ENCODE measurements at regions not wholly inside any gene's neighbourhood (a gene's known extent, or its start where the extent isn't known, plus 50 kb on each side); places are given as distances from the start of the nearest gene placed in this dataset.
"Not testable (repeated sequence)": the region's sequence is repeated elsewhere in the genome, so short reads cannot be mapped to it uniquely, and the experiment has no call there.

DNA sequence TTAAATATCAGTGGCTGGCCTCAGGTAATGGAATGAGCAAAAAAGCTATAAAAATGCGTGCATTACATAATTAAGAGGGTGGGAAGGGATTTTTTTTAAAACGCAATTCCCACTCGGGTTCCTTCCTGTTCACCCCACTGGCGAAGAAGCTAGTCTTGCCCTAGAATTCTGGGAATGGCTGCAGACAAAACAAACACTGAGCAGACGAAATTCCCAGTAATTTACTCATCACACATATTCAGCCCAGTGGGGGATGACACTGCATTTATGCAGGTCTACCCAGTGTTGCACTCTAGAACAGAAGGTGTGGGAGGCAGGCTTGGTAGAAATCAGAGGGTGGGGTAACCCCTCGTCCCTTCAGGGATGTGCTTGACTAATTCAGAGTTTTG is 2695.0 kb upstream of the DEFB115 start:
- Histone ChIP-seq H2BK5ac (ENCODE audit: low read depth, low read length, poor library complexity, severe bottlenecking) (no peak overlapping the region), H3K27me3 (ENCODE audit: control insufficient read depth in 1 of 2, insufficient read depth in 1 of 2, low read length in 2 of 2) (no peaks in the 10 kb centered on the region), H2AK5ac (ENCODE audit: low read length, severe bottlenecking) (no peak overlapping the region), H4K8ac (ENCODE audit: low read length) (no peak overlapping the region), H2BK15ac (ENCODE audit: low read depth, poor library complexity, severe bottlenecking) (no peak overlapping the region), H3K4me1 (ENCODE audit: control insufficient read depth, insufficient read depth, low read depth, low read length) (no peaks in the 10 kb centered on the region), H3K36me3 (ENCODE audit: control insufficient read depth in 1 of 2, insufficient read depth in 2 of 2, low read depth in 1 of 2, low read length in 2 of 2) (peaks cover 0 to 13% of the 10 kb centered on the region in 2 experiments), H3K27ac (ENCODE audit: low read length, poor library complexity, severe bottlenecking) (peak overlapping the region; percentile 82), H4K91ac (ENCODE audit: low read length) (no peak overlapping the region), H2AFZ (ENCODE audit: low read depth, low read length) (no peak overlapping the region), H3K23ac (ENCODE audit: low read length in 2 of 2) (no peak overlapping the region), H3K4me2 (ENCODE audit: low read length, poor library complexity, severe bottlenecking) (no peak overlapping the region), H3K9ac (ENCODE audit: low read length) (peak overlapping the region; percentile 44), H2BK120ac (ENCODE audit: low read depth, low read length) (no peak overlapping the region), H3K79me1 (replicated peaks; ENCODE audit: low read length, poor library complexity, severe bottlenecking) (no peaks in the 10 kb centered on the region), H2BK12ac (ENCODE audit: low read length in 2 of 2) (no peak overlapping the region), H3K4ac (ENCODE audit: low read depth in 1 of 2, low read length in 2 of 2) (no peak overlapping the region), H3K9me3 (ENCODE audit: control insufficient read depth, low read length) (peaks cover 3% of the 10 kb centered on the region), H3K18ac (ENCODE audit: low read depth in 1 of 2, low read length in 2 of 2) (no peak overlapping the region), H3K4me3 (ENCODE audit: insufficient read depth in 1 of 2, low read depth in 1 of 2, low read length in 2 of 2) (no peak overlapping the region), H3K14ac (ENCODE audit: low read length in 2 of 2) (no peak overlapping the region)
- DNase-seq, result peak; percentile 80
- WGBS, result 52% methylated on average over 5 of the region's 6 CpGs

DNA sequence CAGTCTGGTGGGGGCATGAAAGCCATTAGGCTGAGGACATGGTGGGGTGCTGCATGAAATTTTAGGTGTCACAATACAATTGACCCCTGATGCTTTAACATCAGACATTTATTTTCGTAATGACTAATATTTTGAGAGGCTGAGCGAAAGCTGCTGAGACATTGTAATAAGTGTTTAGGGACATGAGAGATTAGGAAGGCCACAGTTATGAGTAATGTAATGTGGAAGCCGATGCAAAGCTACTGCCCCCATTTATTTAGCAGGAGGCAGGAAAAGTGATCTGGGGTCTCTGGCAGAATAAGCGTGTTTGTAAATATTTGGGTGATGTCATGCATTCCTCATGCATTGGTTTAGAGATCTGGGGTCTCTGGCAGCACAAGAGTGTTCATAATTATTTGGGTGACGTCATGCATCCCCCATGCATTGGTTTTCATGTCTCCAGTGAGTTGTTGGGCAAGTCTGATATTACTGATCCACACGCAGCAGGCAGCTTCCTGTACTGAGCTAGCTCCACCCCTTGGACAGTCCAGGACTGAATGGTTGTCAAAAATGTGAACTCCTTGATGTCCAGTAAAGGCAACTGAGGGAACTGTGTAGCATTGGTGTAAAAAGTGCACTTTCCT is 2694.5 kb upstream of the DEFB115 start:
- not testable (repeated sequence) for H3K27me3 ChIP-seq (ENCODE audit: control insufficient read depth in 1 of 2, insufficient read depth in 1 of 2, low read length in 2 of 2); H2BK12ac ChIP-seq (ENCODE audit: low read length in 2 of 2); H2BK120ac ChIP-seq (ENCODE audit: low read depth, low read length); H3K79me1 ChIP-seq (replicated peaks; ENCODE audit: low read length, poor library complexity, severe bottlenecking); H3K9me3 ChIP-seq (ENCODE audit: control insufficient read depth, low read length); H3K4me1 ChIP-seq (ENCODE audit: control insufficient read depth, insufficient read depth, low read depth, low read length); H3K4me2 ChIP-seq (ENCODE audit: low read length, poor library complexity, severe bottlenecking); H4K8ac ChIP-seq (ENCODE audit: low read length); H3K4ac ChIP-seq (ENCODE audit: low read depth in 1 of 2, low read length in 2 of 2); H3K23ac ChIP-seq (ENCODE audit: low read length in 2 of 2); H2BK5ac ChIP-seq (ENCODE audit: low read depth, low read length, poor library complexity, severe bottlenecking); H2BK15ac ChIP-seq (ENCODE audit: low read depth, poor library complexity, severe bottlenecking); H2AK5ac ChIP-seq (ENCODE audit: low read length, severe bottlenecking); H4K91ac ChIP-seq (ENCODE audit: low read length); H3K4me3 ChIP-seq (ENCODE audit: insufficient read depth in 1 of 2, low read depth in 1 of 2, low read length in 2 of 2); H2AFZ ChIP-seq (ENCODE audit: low read depth, low read length); H3K18ac ChIP-seq (ENCODE audit: low read depth in 1 of 2, low read length in 2 of 2); H3K14ac ChIP-seq (ENCODE audit: low read length in 2 of 2)
- DNase-seq, result peak; percentile 80
- peak overlapping the region; percentile 44 for H3K9ac ChIP-seq (ENCODE audit: low read length)
- peaks cover 0 to 13% of the 10 kb centered on the region in 2 experiments for H3K36me3 ChIP-seq (ENCODE audit: control insufficient read depth in 1 of 2, insufficient read depth in 2 of 2, low read depth in 1 of 2, low read length in 2 of 2)
- WGBS, result 50% methylated on average over 6 of the region's 6 CpGs
- H3K27ac ChIP-seq (ENCODE audit: low read length, poor library complexity, severe bottlenecking), result peak overlapping the region; percentile 82

GRCh38 chr20:28564024-28564423 is 2693.4 kb upstream of the DEFB115 start:
- not testable (repeated sequence) for H3K4me2 ChIP-seq (ENCODE audit: low read length, poor library complexity, severe bottlenecking); H3K27ac ChIP-seq (ENCODE audit: low read length, poor library complexity, severe bottlenecking); H3K27me3 ChIP-seq (ENCODE audit: control insufficient read depth in 1 of 2, insufficient read depth in 1 of 2, low read length in 2 of 2); H3K18ac ChIP-seq (ENCODE audit: low read depth in 1 of 2, low read length in 2 of 2); H2AK5ac ChIP-seq (ENCODE audit: low read length, severe bottlenecking); H3K9me3 ChIP-seq (ENCODE audit: control insufficient read depth, low read length); H3K79me1 ChIP-seq (replicated peaks; ENCODE audit: low read length, poor library complexity, severe bottlenecking); H2BK120ac ChIP-seq (ENCODE audit: low read depth, low read length); H2BK15ac ChIP-seq (ENCODE audit: low read depth, poor library complexity, severe bottlenecking); DNase-seq; H4K91ac ChIP-seq (ENCODE audit: low read length); H3K14ac ChIP-seq (ENCODE audit: low read length in 2 of 2); H2AFZ ChIP-seq (ENCODE audit: low read depth, low read length); H3K9ac ChIP-seq (ENCODE audit: low read length); H2BK12ac ChIP-seq (ENCODE audit: low read length in 2 of 2); H3K4ac ChIP-seq (ENCODE audit: low read depth in 1 of 2, low read length in 2 of 2); H3K4me3 ChIP-seq (ENCODE audit: insufficient read depth in 1 of 2, low read depth in 1 of 2, low read length in 2 of 2); H3K23ac ChIP-seq (ENCODE audit: low read length in 2 of 2); H4K8ac ChIP-seq (ENCODE audit: low read length); H2BK5ac ChIP-seq (ENCODE audit: low read depth, low read length, poor library complexity, severe bottlenecking); H3K4me1 ChIP-seq (ENCODE audit: control insufficient read depth, insufficient read depth, low read depth, low read length)
- WGBS, result 46% methylated on average over 4 of the region's 4 CpGs
- peaks cover 0 to 13% of the 10 kb centered on the region in 2 experiments for H3K36me3 ChIP-seq (ENCODE audit: control insufficient read depth in 1 of 2, insufficient read depth in 2 of 2, low read depth in 1 of 2, low read length in 2 of 2)

GRCh38 chr20:28564688-28565463 is 2692.6 kb upstream of the DEFB115 start:
- WGBS, result 54% methylated on average over 12 of the region's 12 CpGs
- H4K91ac ChIP-seq (ENCODE audit: low read length); H3K4me2 ChIP-seq (ENCODE audit: low read length, poor library complexity, severe bottlenecking); H2AK5ac ChIP-seq (ENCODE audit: low read length, severe bottlenecking); H3K9me3 ChIP-seq (ENCODE audit: control insufficient read depth, low read length); H3K18ac ChIP-seq (ENCODE audit: low read depth in 1 of 2, low read length in 2 of 2); DNase-seq; H3K27ac ChIP-seq (ENCODE audit: low read length, poor library complexity, severe bottlenecking); H3K23ac ChIP-seq (ENCODE audit: low read length in 2 of 2); H3K79me1 ChIP-seq (replicated peaks; ENCODE audit: low read length, poor library complexity, severe bottlenecking); H3K4me3 ChIP-seq (ENCODE audit: insufficient read depth in 1 of 2, low read depth in 1 of 2, low read length in 2 of 2); H2BK12ac ChIP-seq (ENCODE audit: low read length in 2 of 2); H4K8ac ChIP-seq (ENCODE audit: low read length); H2AFZ ChIP-seq (ENCODE audit: low read depth, low read length); H3K9ac ChIP-seq (ENCODE audit: low read length); H3K4me1 ChIP-seq (ENCODE audit: control insufficient read depth, insufficient read depth, low read depth, low read length); H2BK5ac ChIP-seq (ENCODE audit: low read depth, low read length, poor library complexity, severe bottlenecking); H2BK120ac ChIP-seq (ENCODE audit: low read depth, low read length); H2BK15ac ChIP-seq (ENCODE audit: low read depth, poor library complexity, severe bottlenecking); H3K27me3 ChIP-seq (ENCODE audit: control insufficient read depth in 1 of 2, insufficient read depth in 1 of 2, low read length in 2 of 2); H3K4ac ChIP-seq (ENCODE audit: low read depth in 1 of 2, low read length in 2 of 2); H3K14ac ChIP-seq (ENCODE audit: low read length in 2 of 2): not testable (repeated sequence)
- H3K36me3 ChIP-seq (ENCODE audit: control insufficient read depth in 1 of 2, insufficient read depth in 2 of 2, low read depth in 1 of 2, low read length in 2 of 2), result peaks cover 0 to 13% of the 10 kb centered on the region in 2 experiments
